Uterus (tissue), 3 donors: ENCODE measurements at regions not wholly inside any gene's neighbourhood (a gene's known extent, or its start where the extent isn't known, plus 50 kb on each side); places are given as distances from the start of the nearest gene placed in this dataset.

ENCODE experiments used
- DNase-seq, 2 donors: peaks; one replicate each; pipeline ENCODE4 v3.0.0-alpha.2; 2019 to 2020
- H3K27ac ChIP-seq, 2 donors: fragments of 200-600 bp; sonication (generic); 1 replicate in 1 of 2; 2 replicates in 1 of 2; pipeline ENCODE4 v1.5.1; 2016 to 2018
- H3K27me3 ChIP-seq, 2 donors: fragments of 200-600 bp; sonication (generic); one replicate each; pipeline ENCODE4 v1.5.1; 2018 to 2019; ENCODE audit warnings: control low read depth in 1 of 2
- H3K36me3 ChIP-seq, 2 donors: fragments of 200-600 bp; sonication (generic); one replicate each; pipeline ENCODE4 v1.5.1; 2019; ENCODE audit warnings: control low read depth in 1 of 2
- H3K4me1 ChIP-seq, 2 donors: fragments of 200-600 bp; sonication (generic); one replicate each; pipeline ENCODE4 v1.5.1; 2018 to 2019; ENCODE audit warnings: control low read depth in 1 of 2
- H3K4me3 ChIP-seq, 2 donors: fragments of 200-600 bp; sonication (generic); 1 replicate in 1 of 2; 2 replicates in 1 of 2; pipeline ENCODE4 v1.5.1; 2018 to 2019; ENCODE audit warnings: mild to moderate bottlenecking in 1 of 2
- H3K9me3 ChIP-seq, 2 donors: fragments of 200-600 bp; sonication (generic); one replicate each; pipeline ENCODE4 v1.5.1; 2019; ENCODE audit warnings: control low read depth in 1 of 2
- CTCF ChIP-seq, 4 experiments: fragments of 200-600 bp in 2 of 4; fragments of 450-650 bp in 2 of 4; sonication (generic) in 2 of 4; IDR thresholded peaks; one replicate each; pipeline ENCODE4 v1.5.1; 2016 to 2019; ENCODE audit warnings: antibody characterized with exemption in 4 of 4, mild to moderate bottlenecking in 2 of 4, moderate library complexity in 1 of 4
- POLR2A ChIP-seq, 2 donors: fragments of 450-650 bp; IDR thresholded peaks; one replicate each; pipeline ENCODE4 v1.6.1; 2016; ENCODE audit warnings: antibody characterized with exemption in 2 of 2, mild to moderate bottlenecking in 1 of 2, moderate library complexity in 1 of 2
- intact Hi-C: fragments of 100-400 bp; cut with DNase I; formaldehyde crosslinking; loops from one replicate; pipeline ENCODE4 v1.15.1; 2023; ENCODE audit warnings: low total_unique reads
- donor health status: DM: yes; HTN: yes; CAD: no.

GRCh38 chr6:2542101-2542857, 208.4 kb downstream of the MYLK4 start:
- H3K4me3 ChIP-seq, result no peak overlapping the region
- TF ChIP-seq POLR2A (IDR thresholded peaks at IDR 0.05) (no peak), CTCF (IDR thresholded peaks at IDR 0.05) (no peak)
- H3K27me3 ChIP-seq, result no peaks in the 10 kb centered on the region
- no peaks in the 10 kb centered on the region for H3K4me1 ChIP-seq
- no peak overlapping the region for H3K27ac ChIP-seq
- no peaks in the 10 kb centered on the region for H3K36me3 ChIP-seq
- DNase-seq, result no peak
- intact Hi-C loops, result no loop called here
- H3K9me3 ChIP-seq, result no peaks in the 10 kb centered on the region

GRCh38 chr6:2536451-2536850, 214.3 kb downstream of the MYLK4 start:
- no peak overlapping the region for H3K27ac ChIP-seq
- no peaks in the 10 kb centered on the region for H3K36me3 ChIP-seq
- intact Hi-C loops, result no loop called here
- no peak for TF ChIP-seq POLR2A (IDR thresholded peaks at IDR 0.05)
- TF ChIP-seq CTCF (IDR thresholded peaks at IDR 0.05), result no peak
- H3K4me1 ChIP-seq, result no peaks in the 10 kb centered on the region
- H3K9me3 ChIP-seq, result no peaks in the 10 kb centered on the region
- no peak for DNase-seq
- H3K4me3 ChIP-seq, result no peak overlapping the region
- H3K27me3 ChIP-seq, result no peaks in the 10 kb centered on the region

GRCh38 chr6:2535506-2535905, 215.2 kb downstream of the MYLK4 start:
- H3K9me3 ChIP-seq, result no peaks in the 10 kb centered on the region
- intact Hi-C loops, result no loop called here

GRCh38 chr6:2534406-2535042, 216.2 kb downstream of the MYLK4 start:
- no peaks in the 10 kb centered on the region for H3K36me3 ChIP-seq
- no peak for TF ChIP-seq POLR2A (IDR thresholded peaks at IDR 0.05)
- intact Hi-C loops, result no loop called here
- H3K4me1 ChIP-seq, result no peaks in the 10 kb centered on the region
- no peaks in the 10 kb centered on the region for H3K27me3 ChIP-seq
- no peak for DNase-seq
- no peaks in the 10 kb centered on the region for H3K9me3 ChIP-seq
- no peak overlapping the region for H3K4me3 ChIP-seq
- H3K27ac ChIP-seq, result no peak overlapping the region

More at GRCh38 chr6:2535506-2535905, 215.2 kb downstream of the MYLK4 start:
- no peak for DNase-seq
- TF ChIP-seq CTCF (IDR thresholded peaks at IDR 0.05), result no peak
- TF ChIP-seq POLR2A (IDR thresholded peaks at IDR 0.05), result no peak
- H3K27me3 ChIP-seq, result no peaks in the 10 kb centered on the region
- no peak overlapping the region for H3K27ac ChIP-seq
- no peaks in the 10 kb centered on the region for H3K36me3 ChIP-seq
- no peak overlapping the region for H3K4me3 ChIP-seq
- H3K4me1 ChIP-seq, result no peaks in the 10 kb centered on the region

- TF ChIP-seq POLR2A (IDR thresholded peaks at IDR 0.05), result no peak
- TF ChIP-seq CTCF (IDR thresholded peaks at IDR 0.05), result no peak
- Histone ChIP-seq H3K27me3 (no peaks in the 10 kb centered on the region), H3K36me3 (no peaks in the 10 kb centered on the region), H3K4me1 (no peaks in the 10 kb centered on the region), H3K4me3 (no peak overlapping the region), H3K27ac (no peak overlapping the region), H3K9me3 (no peaks in the 10 kb centered on the region)
- intact Hi-C loops, result no loop called here
- DNase-seq, result no peak
These were observed 219.1 kb downstream of the MYLK4 start for GRCh38 chr6:2531426-2532215.
